HG02642 (cell line): ENCODE measurements at regions not wholly inside any gene's neighbourhood (a gene's known extent, or its start where the extent isn't known, plus 50 kb on each side); places are given as distances from the start of the nearest gene placed in this dataset.

Experiments used
- ATAC-seq: cut with Tn5 transposase; IDR thresholded peaks from one replicate; pipeline ENCODE4 v1.9.1; 2021; ENCODE audit warnings: mild to moderate bottlenecking; ENCODE audit not compliant: unreplicated experiment, poor library complexity

GRCh38 chr6:163782436-163783003 lies 368.0 kb downstream of the QKI start:
- peak; percentile 84 for ATAC-seq

- ATAC-seq = no peak
Observed at GRCh38 chr6:163780994-163781393, 366.5 kb downstream of the QKI start.

DNA sequence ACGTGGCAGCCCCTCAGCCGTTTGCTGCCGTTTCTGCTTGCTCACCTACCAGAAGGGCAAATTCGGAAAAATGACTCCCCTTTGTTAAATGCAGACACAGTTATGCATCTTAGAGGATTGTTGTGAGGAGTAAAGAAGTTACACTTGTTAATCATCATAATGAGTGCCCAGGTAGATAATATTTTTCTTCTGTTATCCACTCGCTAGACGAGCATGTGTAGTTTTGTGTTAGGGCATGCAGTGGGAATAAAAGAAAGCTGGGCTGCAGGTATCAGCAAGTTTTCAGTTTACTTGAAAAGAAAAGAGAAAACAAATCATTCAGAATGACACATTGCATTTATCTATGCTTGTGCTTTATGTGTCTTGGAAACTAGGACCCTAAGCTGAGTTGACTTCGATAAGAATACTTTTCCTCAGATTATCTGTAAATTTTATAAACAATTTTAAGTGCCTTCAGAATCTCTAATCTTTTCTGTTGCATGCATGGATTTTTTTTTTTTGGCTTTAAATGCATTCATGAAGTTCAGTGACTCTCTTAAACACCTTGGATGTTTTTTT lies 365.3 kb downstream of the QKI start:
- ATAC-seq = no peak

DNA sequence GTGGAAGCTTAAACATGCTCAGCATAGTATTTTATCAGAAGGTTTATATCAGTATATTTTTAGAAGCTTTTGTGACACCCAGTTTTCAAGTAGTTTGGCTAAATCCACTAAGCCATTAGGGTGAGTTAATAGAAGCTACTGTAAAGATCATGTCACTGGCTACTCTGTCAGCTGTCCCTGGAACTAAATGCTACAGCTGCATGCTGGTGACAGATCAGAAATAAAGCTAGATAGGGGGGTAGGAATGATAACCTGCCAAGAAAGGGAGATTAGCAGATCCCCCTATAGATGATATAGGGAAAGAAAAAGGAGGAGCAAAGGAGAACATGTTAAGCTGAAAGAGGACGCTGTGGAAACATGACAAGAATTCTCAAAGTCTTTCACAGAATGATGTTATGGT lies 363.2 kb downstream of the QKI start:
- no peak for ATAC-seq

- ATAC-seq = no peak
Observed at GRCh38 chr6:163776906-163777686, 362.6 kb downstream of the QKI start.

DNA sequence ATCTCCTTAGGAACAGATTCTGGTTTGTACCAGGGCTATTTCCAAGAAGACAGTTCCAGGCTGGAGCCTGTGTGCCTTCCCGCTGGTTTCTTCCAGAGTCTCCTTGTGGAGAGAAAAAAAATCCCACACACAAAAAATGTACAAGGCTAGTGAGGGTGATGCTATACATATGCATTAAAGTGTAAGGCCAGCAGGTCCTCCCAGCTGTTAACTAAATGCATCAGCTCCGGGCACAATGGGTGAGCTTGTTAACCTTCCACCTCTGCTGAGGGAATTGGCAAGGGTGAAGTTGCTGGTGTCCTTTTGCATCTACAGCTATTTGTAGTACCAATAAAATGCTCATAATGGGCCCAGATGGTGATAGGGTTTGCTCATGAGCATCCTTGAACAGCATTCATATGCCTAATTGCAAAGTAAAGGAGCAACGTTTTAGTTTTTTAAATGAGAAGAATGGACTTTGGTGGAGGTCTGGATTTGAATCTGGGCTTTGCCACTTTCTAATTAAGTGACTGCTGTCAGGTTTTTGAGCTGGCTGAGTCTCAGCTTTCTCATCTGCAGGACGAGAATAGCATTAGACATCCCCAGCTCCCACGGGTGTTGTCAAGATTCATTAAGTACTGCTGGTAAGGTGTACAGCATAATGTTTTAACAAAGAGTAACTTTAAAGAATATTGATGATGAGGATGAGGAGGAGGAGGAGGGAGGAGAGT lies 361.8 kb downstream of the QKI start:
- ATAC-seq = no peak

GRCh38 chr6:163775313-163775712 lies 360.8 kb downstream of the QKI start:
- ATAC-seq = no peak

DNA sequence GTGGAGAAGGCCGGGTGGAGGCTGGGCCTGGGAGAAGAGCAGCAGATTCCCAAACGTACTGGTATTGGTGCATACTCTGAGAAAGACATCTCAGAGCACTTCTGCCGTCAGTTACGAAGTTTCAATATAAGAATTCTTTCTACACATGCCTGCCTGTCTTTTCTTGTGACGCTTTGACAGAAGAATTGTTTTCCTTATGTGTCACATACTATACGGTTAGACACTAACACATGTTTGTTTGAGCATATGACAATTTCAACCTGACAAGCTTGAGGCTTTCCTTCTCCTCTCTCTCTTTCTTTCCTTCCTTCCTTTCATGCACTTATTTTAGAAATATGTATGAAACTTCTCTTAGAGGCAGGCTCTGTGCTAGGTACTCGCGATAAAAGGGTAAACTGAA lies 360.0 kb downstream of the QKI start:
- no peak for ATAC-seq

DNA sequence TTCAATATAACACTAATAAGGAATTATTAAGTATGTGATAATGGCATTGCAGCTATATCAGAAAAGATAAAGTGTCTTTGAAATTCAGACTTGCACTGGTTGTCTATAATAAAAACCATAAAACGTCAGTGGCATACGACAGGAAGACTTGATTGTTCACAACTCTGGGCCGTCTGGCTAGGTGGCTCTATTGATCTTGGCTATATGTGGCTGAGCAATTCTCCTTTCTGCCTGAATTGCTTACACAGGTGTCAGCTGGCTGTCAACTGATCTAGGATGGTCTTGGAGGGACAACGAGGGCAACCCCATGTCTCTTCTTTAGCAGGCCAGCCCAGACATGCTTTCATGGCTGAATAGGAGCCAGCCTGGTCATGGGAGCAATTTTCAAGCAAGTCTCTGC lies 359.1 kb downstream of the QKI start:
- ATAC-seq = no peak

GRCh38 chr6:163772701-163773100 lies 358.2 kb downstream of the QKI start:
- ATAC-seq = no peak

GRCh38 chr6:163771180-163771579 lies 356.7 kb downstream of the QKI start:
- ATAC-seq = no peak

GRCh38 chr6:163768905-163769304 lies 354.4 kb downstream of the QKI start:
- no peak for ATAC-seq

GRCh38 chr6:163766936-163767335 lies 352.4 kb downstream of the QKI start:
- ATAC-seq = no peak

DNA sequence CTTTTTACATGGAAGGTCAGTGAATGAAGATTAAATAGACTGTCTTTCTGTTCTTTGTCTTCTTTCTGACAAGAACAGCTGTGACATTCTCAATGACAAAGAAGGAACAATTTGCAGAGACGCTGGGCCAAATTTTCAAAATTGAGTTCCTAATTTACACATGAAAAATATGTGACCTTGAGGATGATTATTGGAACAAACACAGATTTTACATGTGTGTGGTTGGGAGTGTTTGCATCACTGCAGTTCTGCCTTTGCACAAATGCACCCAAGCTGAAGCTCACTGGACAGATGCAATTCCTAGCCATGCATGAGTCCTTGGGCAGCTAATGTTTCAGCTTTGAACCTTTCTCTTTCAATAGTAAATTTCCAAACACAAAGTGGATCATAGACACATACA lies 350.8 kb downstream of the QKI start:
- no peak for ATAC-seq

DNA sequence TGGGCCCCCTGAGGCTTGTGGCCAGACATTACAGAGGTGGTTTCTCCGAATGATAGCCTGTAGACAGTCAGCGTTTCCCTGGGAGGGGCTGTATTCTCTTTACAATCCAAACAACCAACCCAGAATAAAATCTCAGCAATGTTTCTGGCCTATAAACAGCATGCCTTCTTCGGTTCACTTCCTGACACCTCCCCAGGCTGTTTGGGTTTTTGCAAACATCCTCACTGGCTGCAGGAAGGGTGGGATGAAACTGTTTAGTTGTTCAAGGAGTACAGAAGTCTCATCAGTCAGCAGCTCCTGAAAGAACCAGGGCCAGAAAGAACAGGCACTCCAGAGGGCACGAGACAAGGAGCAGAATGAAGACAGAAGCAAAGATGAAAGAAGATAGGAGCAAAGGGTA lies 350.0 kb downstream of the QKI start:
- no peak for ATAC-seq

- ATAC-seq = no peak
Observed at GRCh38 chr6:163761481-163761880, 347.0 kb downstream of the QKI start.

DNA sequence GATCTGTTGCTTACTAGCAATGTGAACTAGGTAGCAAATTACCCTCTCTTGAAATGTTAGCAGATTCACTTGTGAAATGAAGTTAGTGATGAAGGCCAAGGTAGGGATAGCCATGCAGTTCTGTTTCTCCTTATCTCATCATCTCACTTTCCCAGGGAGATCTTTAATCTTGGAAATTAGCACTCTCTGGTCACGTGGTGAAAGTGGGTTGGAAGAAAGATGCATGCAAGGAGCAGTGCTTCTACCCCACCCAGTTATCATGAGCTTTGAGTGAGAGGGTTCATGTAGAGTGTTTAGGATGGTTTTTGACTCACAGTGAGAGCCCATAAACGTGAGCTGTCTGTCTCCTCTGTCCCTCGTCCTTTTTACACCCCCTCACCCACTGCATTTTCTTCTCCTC lies 346.3 kb downstream of the QKI start:
- no peak for ATAC-seq

DNA sequence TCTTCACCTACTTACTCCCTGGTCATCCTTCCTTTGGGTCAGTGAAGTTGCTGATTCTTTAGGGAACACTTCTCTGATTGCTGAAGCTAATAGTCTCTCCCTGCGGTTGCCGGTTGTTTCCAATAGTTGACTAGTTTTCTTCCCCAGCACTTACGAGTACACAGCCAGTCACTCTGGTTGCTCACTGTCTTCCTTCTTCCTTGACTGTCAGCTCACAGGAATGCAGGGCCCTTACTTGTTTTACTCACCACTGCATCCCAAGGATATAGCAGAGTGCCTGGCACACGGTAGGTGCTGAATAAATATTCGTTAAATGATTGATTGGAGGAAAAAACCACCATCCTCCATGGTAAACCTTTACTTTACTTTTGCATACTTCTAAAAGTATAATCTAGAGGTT lies 345.0 kb downstream of the QKI start:
- ATAC-seq = no peak

DNA sequence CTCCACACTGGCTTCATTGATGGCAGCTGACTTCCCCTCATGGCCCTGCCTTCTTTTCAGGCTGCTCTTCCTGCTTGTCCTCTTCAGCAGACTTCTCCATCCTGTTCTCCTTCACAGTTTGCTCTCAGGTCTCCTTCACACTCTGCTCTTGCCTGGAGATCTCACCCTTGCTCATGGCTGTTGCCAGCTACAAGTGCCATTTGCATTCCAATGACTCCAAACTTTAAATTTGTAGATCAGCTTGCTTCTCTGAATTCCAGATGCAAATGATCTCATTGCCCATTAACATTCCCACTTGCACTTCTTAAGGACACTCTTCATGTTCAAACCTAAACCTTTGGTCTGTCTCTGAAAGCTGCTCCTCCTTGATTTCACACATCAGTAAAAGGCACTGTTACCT lies 343.0 kb downstream of the QKI start:
- ATAC-seq = no peak

DNA sequence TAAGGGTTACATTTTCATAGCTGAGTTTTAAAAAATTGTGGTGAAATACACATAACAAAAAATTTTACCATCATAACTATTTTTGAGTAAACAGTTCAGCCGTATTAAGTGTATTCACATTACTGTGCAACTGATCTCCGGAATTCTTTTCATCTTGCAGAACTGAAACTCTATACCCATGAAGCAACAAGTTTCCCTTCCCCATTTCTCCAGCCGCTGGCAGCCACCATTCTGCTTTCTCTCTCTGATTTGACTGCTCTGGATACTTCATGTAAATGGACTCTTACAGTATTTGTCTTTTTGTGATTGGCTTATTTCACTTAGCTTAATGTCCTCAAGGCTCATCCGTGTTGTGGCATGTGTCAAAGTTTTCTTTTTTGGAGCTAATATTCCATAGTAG lies 341.6 kb downstream of the QKI start:
- peak; percentile 100 for ATAC-seq

GRCh38 chr6:163754866-163755265 lies 340.3 kb downstream of the QKI start:
- ATAC-seq = no peak
